IMR-90 (cell line): ENCODE measurements at regions not wholly inside any gene's neighbourhood (a gene's known extent, or its start where the extent isn't known, plus 50 kb on each side); places are given as distances from the start of the nearest gene placed in this dataset.
A peak's percentile ranks its signal among the peaks of the same experiment; 100 is the strongest.

Experiments
- ATAC-seq: fragments of 200-7000 bp; cut with Tn5 transposase; 2 replicates; pipeline ENCODE4 v1.9.1; 2020; ENCODE audit warnings: low read depth, mild to moderate bottlenecking, moderate library complexity
- BruUV-seq: library from RNA; stranded (reverse); fragments of 400-500 nt; replicated peaks from 2 replicates; lab custom pipeline; 2021; lab: Mats Ljungman, UMichigan
- CTCF ChIA-PET: fragments of 300-600 bp; formaldehyde crosslinking; extraction: SDS; loops from one replicate; lab custom pipeline; 2021; ENCODE audit warnings: antibody characterized with exemption; lab: Yijun Ruan, JAX
- POLR2A ChIA-PET: fragments of 300-600 bp; sonication (Branson Sonifier 250); formaldehyde crosslinking; loops from one replicate; lab custom pipeline; 2022; ENCODE audit warnings: antibody characterized with exemption; ENCODE audit not compliant: unreplicated experiment; lab: Charles Lee
- DNase-seq: peaks from one replicate; pipeline ENCODE4 v3.0.0; 2013
- H2AFZ ChIP-seq: replicated peaks from 2 replicates; pipeline ENCODE3; 2013; ENCODE audit warnings: low read length, mild to moderate bottlenecking; ENCODE audit not compliant: poor library complexity
- H2AK5ac ChIP-seq: 2 replicates; pipeline ENCODE4 v1.6.1; 2013; ENCODE audit warnings: low read depth, low read length, inconsistent platforms
- H2AK9ac ChIP-seq: replicated peaks from 2 replicates; pipeline ENCODE3; 2013; ENCODE audit warnings: mild to moderate bottlenecking, low read depth, low read length, moderate library complexity; ENCODE audit not compliant: poor library complexity
- H2BK120ac ChIP-seq: 2 replicates; pipeline ENCODE4 v1.6.1; 2013; ENCODE audit warnings: low read depth, low read length, inconsistent platforms
- H2BK15ac ChIP-seq: 3 replicates; pipeline ENCODE4 v1.6.1; 2013; ENCODE audit warnings: low read depth, low read length, inconsistent platforms
- H2BK20ac ChIP-seq: 2 replicates; pipeline ENCODE4 v1.6.1; 2013; ENCODE audit warnings: low read depth, mild to moderate bottlenecking, inconsistent platforms, low read length, moderate library complexity
- H2BK5ac ChIP-seq: 2 replicates; pipeline ENCODE4 v1.6.1; 2013; ENCODE audit warnings: mild to moderate bottlenecking, low read depth, low read length, inconsistent platforms; ENCODE audit not compliant: poor library complexity, severe bottlenecking
- H3K14ac ChIP-seq: replicated peaks from 2 replicates; pipeline ENCODE4 v1.6.1; 2013; ENCODE audit warnings: low read depth, low read length, inconsistent platforms
- H3K18ac ChIP-seq: 2 replicates; pipeline ENCODE4 v1.6.1; 2013; ENCODE audit warnings: low read depth, low read length, control low read depth
- H3K23ac ChIP-seq: 2 replicates; pipeline ENCODE4 v1.6.1; 2013; ENCODE audit warnings: low read depth, low read length, inconsistent platforms
- H3K27ac ChIP-seq: 2 replicates; pipeline ENCODE4 v1.5.1; 2013; ENCODE audit warnings: mild to moderate bottlenecking, control low read depth, low read length; ENCODE audit not compliant: insufficient read depth
- H3K27me3 ChIP-seq: 2 replicates; pipeline ENCODE4 v1.6.1; 2013; ENCODE audit warnings: low read length; ENCODE audit not compliant: control insufficient read depth, insufficient read depth
- H3K36me3 ChIP-seq: 2 replicates; pipeline ENCODE4 v1.6.1; 2013; ENCODE audit warnings: low read length, mixed read lengths; ENCODE audit not compliant: control insufficient read depth, insufficient read depth
- H3K4ac ChIP-seq: 2 replicates; pipeline ENCODE4 v1.6.1; 2013; ENCODE audit warnings: low read depth, low read length, inconsistent platforms
- H3K4me1 ChIP-seq: 2 replicates; pipeline ENCODE4 v1.6.1; 2013; ENCODE audit warnings: low read length, mixed read lengths; ENCODE audit not compliant: control insufficient read depth, insufficient read depth
- H3K4me2 ChIP-seq: 2 replicates; pipeline ENCODE4 v1.6.1; 2013; ENCODE audit warnings: low read depth, mild to moderate bottlenecking, control low read depth, low read length, moderate library complexity
- H3K4me3 ChIP-seq: 2 replicates; pipeline ENCODE4 v1.5.1; 2013; ENCODE audit warnings: low read depth, mild to moderate bottlenecking, control low read depth, low read length, moderate library complexity; ENCODE audit not compliant: insufficient read depth
- H3K56ac ChIP-seq: 2 replicates; pipeline ENCODE4 v1.6.1; 2013; ENCODE audit warnings: low read length, inconsistent platforms; ENCODE audit not compliant: insufficient read depth; ENCODE audit errors: extremely low read depth
- H3K79me1 ChIP-seq, 2 experiments: 2 replicates each; pipeline ENCODE4 v1.6.1; 2013; ENCODE audit warnings: low read length in 2 of 2, inconsistent platforms in 1 of 2, low read depth in 1 of 2
- H3K9ac ChIP-seq: 2 replicates; pipeline ENCODE4 v1.6.1; 2013; ENCODE audit warnings: low read depth, low read length, control low read depth
- H3K9me1 ChIP-seq: 2 replicates; pipeline ENCODE4 v1.6.1; 2013; ENCODE audit warnings: low read length, inconsistent platforms; ENCODE audit not compliant: insufficient read depth
- H3K9me3 ChIP-seq: 2 replicates; pipeline ENCODE4 v1.6.1; 2013; ENCODE audit warnings: low read length; ENCODE audit not compliant: control insufficient read depth, insufficient read depth
- H4K20me1 ChIP-seq: 2 replicates; pipeline ENCODE4 v1.6.1; 2013; ENCODE audit warnings: low read length, inconsistent platforms; ENCODE audit not compliant: insufficient read depth
- H4K5ac ChIP-seq: 2 replicates; pipeline ENCODE4 v1.6.1; 2013; ENCODE audit warnings: mild to moderate bottlenecking, low read depth, low read length, control low read depth
- H4K8ac ChIP-seq, 2 experiments: 2 replicates each; pipeline ENCODE4 v1.6.1; 2013; ENCODE audit warnings: low read depth in 2 of 2, low read length in 2 of 2, control low read depth in 1 of 2, inconsistent platforms in 1 of 2
- H4K91ac ChIP-seq: 2 replicates; pipeline ENCODE4 v1.6.1; 2013; ENCODE audit warnings: low read depth, low read length, inconsistent platforms; ENCODE audit not compliant: insufficient read depth
- BHLHE40 ChIP-seq: fragments of 150-350 bp; IDR thresholded peaks from 2 replicates; pipeline ENCODE4 v1.6.1; 2016; ENCODE audit warnings: mild to moderate bottlenecking, low read depth, low read length
- CEBPB ChIP-seq: IDR thresholded peaks from 2 replicates; pipeline ENCODE4 v1.6.1; 2012; ENCODE audit warnings: low read depth, low read length, improper control_type of control experiment
- CHD1 ChIP-seq: IDR thresholded peaks from 2 replicates; pipeline ENCODE4 v1.6.1; 2012; ENCODE audit warnings: low read depth, low read length, improper control_type of control experiment
- MAFK ChIP-seq: IDR thresholded peaks from 2 replicates; pipeline ENCODE4 v1.6.1; 2012; ENCODE audit warnings: low read depth, low read length, improper control_type of control experiment
- MAZ ChIP-seq: IDR thresholded peaks from 2 replicates; pipeline ENCODE4 v1.6.1; 2012; ENCODE audit warnings: low read depth, mild to moderate bottlenecking, low read length, improper control_type of control experiment, moderate library complexity, borderline replicate concordance
- MXI1 ChIP-seq: IDR thresholded peaks from 2 replicates; pipeline ENCODE4 v1.6.1; 2012; ENCODE audit warnings: low read depth, mild to moderate bottlenecking, low read length, moderate library complexity, borderline replicate concordance
- NFE2L2 ChIP-seq: fragments of 150-350 bp; IDR thresholded peaks from 2 replicates; pipeline ENCODE4 v1.6.1; 2016; ENCODE audit warnings: low read depth, mild to moderate bottlenecking, low read length
- POLR2A ChIP-seq: IDR thresholded peaks from 2 replicates; pipeline ENCODE4 v1.6.1; 2012; ENCODE audit warnings: mild to moderate bottlenecking, low read depth, low read length
- RAD21 ChIP-seq: IDR thresholded peaks from 2 replicates; pipeline ENCODE4 v1.6.1; 2012; ENCODE audit warnings: low read length, improper control_type of control experiment
- RCOR1 ChIP-seq: IDR thresholded peaks from 2 replicates; pipeline ENCODE4 v1.6.1; 2012; ENCODE audit warnings: mild to moderate bottlenecking, low read length, improper control_type of control experiment; ENCODE audit not compliant: insufficient replicate concordance
- RFX5 ChIP-seq: IDR thresholded peaks from 2 replicates; pipeline ENCODE4 v1.8.0; 2012; ENCODE audit warnings: low read depth, mild to moderate bottlenecking, low read length, moderate library complexity
- SMC3 ChIP-seq: fragments of 150-350 bp; IDR thresholded peaks from 2 replicates; pipeline ENCODE4 v1.6.1; 2016; ENCODE audit warnings: low read depth, mild to moderate bottlenecking, antibody characterized with exemption, low read length, moderate library complexity
- WGBS, 2 experiments: methylation state at CpG; one replicate each; pipeline versions ENCODE4 v1.1.5 to v1.1.7; 2013; ENCODE audit warnings: missing lambda C conversion rate in 2 of 2; ENCODE audit not compliant: insufficient read length in 1 of 2; ENCODE audit errors: extremely low coverage in 2 of 2; 5-methylcytosine and 5-hydroxymethylcytosine counted together
- dilution Hi-C: fragments of 300-500 bp; cut with HindIII; formaldehyde crosslinking; loops from one replicate; pipeline ENCODE4 v1.14.3; 2018; ENCODE audit warnings: low sequenced_read_pairs; ENCODE audit not compliant: unreplicated experiment
- in situ Hi-C: fragments of 300-500 bp; cut with MboI; formaldehyde crosslinking; loops from 3 replicates; pipeline ENCODE4 v1.14.3; 2019; ENCODE audit warnings: low sequenced_read_pairs, inconsistent platforms, mixed read lengths
- intact Hi-C: fragments of 100-400 bp; cut with micrococcal nuclease; formaldehyde crosslinking; loops from 2 replicates; pipeline ENCODE4 v1.10.0; 2022
- TF ChIP-seq, protein P1 (sequence below): fragments of 150-350 bp; IDR thresholded peaks from 2 replicates; pipeline ENCODE4 v1.6.1; 2017; ENCODE audit warnings: mild to moderate bottlenecking, antibody characterized with exemption, low read length, low read depth
- TF ChIP-seq, protein P2 (sequence below): fragments of 150-350 bp; IDR thresholded peaks from 2 replicates; pipeline ENCODE4 v1.6.1; 2016; ENCODE audit warnings: low read depth, mild to moderate bottlenecking, low read length, moderate library complexity, borderline replicate concordance
- TF ChIP-seq, protein P3 (sequence below): conservative IDR thresholded peaks from 2 replicates; pipeline ENCODE4 v1.5.1; 2012; ENCODE audit warnings: mild to moderate bottlenecking, low read depth, low read length, improper control_type of control experiment

DNA sequence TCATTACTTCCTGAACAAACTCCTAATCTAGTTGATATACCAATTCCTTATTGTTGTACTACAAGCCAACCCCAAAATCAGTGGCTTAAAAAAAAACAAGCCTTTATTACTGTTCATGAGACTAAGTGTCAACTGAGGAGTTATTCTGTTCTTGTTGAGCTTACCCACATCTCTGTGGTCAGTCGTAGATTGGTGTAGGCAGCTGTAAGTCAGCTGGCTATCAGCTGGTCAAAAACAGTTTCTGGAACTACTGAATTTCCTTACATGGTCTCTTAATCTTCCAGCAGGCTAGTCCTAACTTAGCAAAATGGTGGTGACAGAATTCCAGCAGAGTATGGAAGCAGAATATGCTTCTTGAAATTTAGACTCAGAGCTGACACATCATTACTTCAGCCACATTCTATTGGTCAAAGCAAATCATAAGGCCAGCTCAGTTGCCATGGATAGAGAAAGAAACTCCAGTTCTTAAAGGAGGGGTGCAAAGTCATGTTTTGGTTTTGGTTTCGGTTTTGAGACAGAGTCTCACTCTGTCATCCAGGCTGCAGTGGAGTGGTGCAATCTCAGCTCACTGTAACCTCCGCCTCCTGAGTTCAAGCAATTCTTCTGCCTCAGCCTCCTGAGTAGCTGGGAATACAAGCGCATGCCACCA, 386.1 kb upstream of the MPDZ start:
- dilution Hi-C loops: no loop called here
- DNase-seq (peak; percentile 24), ATAC-seq (peak; percentile 35; the same call in 1 of the 2 replicates)
- Histone ChIP-seq H4K20me1 (no peaks in the 10 kb centered on the region), H2BK5ac (no peak overlapping the region), H3K23ac (no peak overlapping the region), H2AFZ (no peak overlapping the region), H3K4me2 (peak overlapping the region; percentile 70; the same call in 1 of the 2 replicates), H4K8ac (no peak overlapping the region), H4K5ac (no peak overlapping the region), H3K4me3 (no peak overlapping the region), H3K18ac (no peak overlapping the region), H2AK9ac (no peak overlapping the region), H2BK20ac (no peak overlapping the region), H3K27me3 (no peaks in the 10 kb centered on the region), H3K9me1 (no peaks in the 10 kb centered on the region), H3K9me3 (no peaks in the 10 kb centered on the region), H3K79me1 (no peaks in the 10 kb centered on the region), H3K27ac (no peak overlapping the region), H3K9ac (no peak overlapping the region), H3K14ac (no peak overlapping the region), H3K4me1 (no peaks in the 10 kb centered on the region), H2AK5ac (no peak overlapping the region), H3K36me3 (no peaks in the 10 kb centered on the region), H4K91ac (no peak overlapping the region), H3K4ac (no peak overlapping the region), H3K56ac (no peak overlapping the region), H2BK120ac (no peak overlapping the region), H2BK15ac (no peak overlapping the region)
- BruUV-seq: no TSS peak
- intact Hi-C loops: no loop called here
- 100% methylated on average over 1 of the region's 4 CpGs; no CpG with 5 or more reads in 1 of the 2 experiments for WGBS, 2 experiments
- TF ChIP-seq RAD21 (no peak), CEBPB (no peak), RFX5 (no peak), MXI1 (no peak), MAZ (no peak), MAFK (no peak), CHD1 (no peak), NFE2L2 (no peak), POLR2A (no peak), RCOR1 (no peak), BHLHE40 (no peak), SMC3 (no peak)
- TF ChIP-seq, protein P1, sequence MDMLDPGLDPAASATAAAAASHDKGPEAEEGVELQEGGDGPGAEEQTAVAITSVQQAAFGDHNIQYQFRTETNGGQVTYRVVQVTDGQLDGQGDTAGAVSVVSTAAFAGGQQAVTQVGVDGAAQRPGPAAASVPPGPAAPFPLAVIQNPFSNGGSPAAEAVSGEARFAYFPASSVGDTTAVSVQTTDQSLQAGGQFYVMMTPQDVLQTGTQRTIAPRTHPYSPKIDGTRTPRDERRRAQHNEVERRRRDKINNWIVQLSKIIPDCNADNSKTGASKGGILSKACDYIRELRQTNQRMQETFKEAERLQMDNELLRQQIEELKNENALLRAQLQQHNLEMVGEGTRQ: no peak
- TF ChIP-seq, protein P2, sequence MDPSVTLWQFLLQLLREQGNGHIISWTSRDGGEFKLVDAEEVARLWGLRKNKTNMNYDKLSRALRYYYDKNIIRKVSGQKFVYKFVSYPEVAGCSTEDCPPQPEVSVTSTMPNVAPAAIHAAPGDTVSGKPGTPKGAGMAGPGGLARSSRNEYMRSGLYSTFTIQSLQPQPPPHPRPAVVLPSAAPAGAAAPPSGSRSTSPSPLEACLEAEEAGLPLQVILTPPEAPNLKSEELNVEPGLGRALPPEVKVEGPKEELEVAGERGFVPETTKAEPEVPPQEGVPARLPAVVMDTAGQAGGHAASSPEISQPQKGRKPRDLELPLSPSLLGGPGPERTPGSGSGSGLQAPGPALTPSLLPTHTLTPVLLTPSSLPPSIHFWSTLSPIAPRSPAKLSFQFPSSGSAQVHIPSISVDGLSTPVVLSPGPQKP: no peak
- TF ChIP-seq, protein P3, sequence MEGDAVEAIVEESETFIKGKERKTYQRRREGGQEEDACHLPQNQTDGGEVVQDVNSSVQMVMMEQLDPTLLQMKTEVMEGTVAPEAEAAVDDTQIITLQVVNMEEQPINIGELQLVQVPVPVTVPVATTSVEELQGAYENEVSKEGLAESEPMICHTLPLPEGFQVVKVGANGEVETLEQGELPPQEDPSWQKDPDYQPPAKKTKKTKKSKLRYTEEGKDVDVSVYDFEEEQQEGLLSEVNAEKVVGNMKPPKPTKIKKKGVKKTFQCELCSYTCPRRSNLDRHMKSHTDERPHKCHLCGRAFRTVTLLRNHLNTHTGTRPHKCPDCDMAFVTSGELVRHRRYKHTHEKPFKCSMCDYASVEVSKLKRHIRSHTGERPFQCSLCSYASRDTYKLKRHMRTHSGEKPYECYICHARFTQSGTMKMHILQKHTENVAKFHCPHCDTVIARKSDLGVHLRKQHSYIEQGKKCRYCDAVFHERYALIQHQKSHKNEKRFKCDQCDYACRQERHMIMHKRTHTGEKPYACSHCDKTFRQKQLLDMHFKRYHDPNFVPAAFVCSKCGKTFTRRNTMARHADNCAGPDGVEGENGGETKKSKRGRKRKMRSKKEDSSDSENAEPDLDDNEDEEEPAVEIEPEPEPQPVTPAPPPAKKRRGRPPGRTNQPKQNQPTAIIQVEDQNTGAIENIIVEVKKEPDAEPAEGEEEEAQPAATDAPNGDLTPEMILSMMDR: no peak
- ChIA-PET POLR2A (no interaction called here), CTCF (no interaction called here)
- in situ Hi-C loops: no loop called here
